H7 (cell line): ENCODE measurements at regions not wholly inside any gene's neighbourhood (a gene's known extent, or its start where the extent isn't known, plus 50 kb on each side); places are given as distances from the start of the nearest gene placed in this dataset.

ENCODE experiments used
- DNase-seq: peaks from one replicate; pipeline ENCODE4 v3.0.0; 2012
- H3K27me3 ChIP-seq: 2 replicates; pipeline ENCODE4 v1.6.0; 2011; ENCODE audit warnings: mild to moderate bottlenecking, low read length; ENCODE audit not compliant: control insufficient read depth, insufficient read depth
- H3K36me3 ChIP-seq: replicated peaks from 2 replicates; pipeline ENCODE4 v1.5.1; 2011; ENCODE audit warnings: low read length; ENCODE audit not compliant: control insufficient read depth, insufficient read depth
- H3K4me3 ChIP-seq: 2 replicates; pipeline ENCODE4 v1.5.1; 2011; ENCODE audit warnings: low read depth, mild to moderate bottlenecking, control low read depth, low read length, moderate library complexity; ENCODE audit not compliant: insufficient read depth

- H3K27me3 ChIP-seq = no peaks in the 10 kb centered on the region
- H3K36me3 ChIP-seq = no peaks in the 10 kb centered on the region
- no peak overlapping the region for H3K4me3 ChIP-seq
- no peak for DNase-seq
Observed at GRCh38 chr11:98600786-98601773, 419.7 kb upstream of the CNTN5 start.

GRCh38 chr11:98616098-98616655 is 404.6 kb upstream of the CNTN5 start:
- DNase-seq = no peak
- no peak overlapping the region for H3K4me3 ChIP-seq
- H3K36me3 ChIP-seq = no peaks in the 10 kb centered on the region
- no peaks in the 10 kb centered on the region for H3K27me3 ChIP-seq

GRCh38 chr11:98621767-98622166 is 399.0 kb upstream of the CNTN5 start:
- H3K4me3 ChIP-seq = no peak overlapping the region
- H3K27me3 ChIP-seq = no peaks in the 10 kb centered on the region
- no peak for DNase-seq
- no peaks in the 10 kb centered on the region for H3K36me3 ChIP-seq

- no peak for DNase-seq
- Histone ChIP-seq H3K36me3 (no peaks in the 10 kb centered on the region), H3K4me3 (no peak overlapping the region), H3K27me3 (no peaks in the 10 kb centered on the region)
Observed at GRCh38 chr11:98625526-98625925, 395.2 kb upstream of the CNTN5 start.

- DNase-seq = no peak
- Histone ChIP-seq H3K4me3 (no peak overlapping the region), H3K36me3 (no peaks in the 10 kb centered on the region), H3K27me3 (no peaks in the 10 kb centered on the region)
Observed at GRCh38 chr11:98630736-98631135, 390.0 kb upstream of the CNTN5 start.

GRCh38 chr11:98657711-98658110 is 363.0 kb upstream of the CNTN5 start:
- DNase-seq = no peak
- H3K36me3 ChIP-seq = no peaks in the 10 kb centered on the region
- H3K27me3 ChIP-seq = no peaks in the 10 kb centered on the region
- no peak overlapping the region for H3K4me3 ChIP-seq

GRCh38 chr11:98659431-98659830 is 361.3 kb upstream of the CNTN5 start:
- Histone ChIP-seq H3K27me3 (no peaks in the 10 kb centered on the region), H3K4me3 (no peak overlapping the region), H3K36me3 (no peaks in the 10 kb centered on the region)
- DNase-seq = no peak

- Histone ChIP-seq H3K4me3 (no peak overlapping the region), H3K27me3 (no peaks in the 10 kb centered on the region)
Observed at GRCh38 chr11:98674390-98674789, 346.4 kb upstream of the CNTN5 start.

GRCh38 chr11:98679673-98680072 is 341.1 kb upstream of the CNTN5 start:
- H3K36me3 ChIP-seq = no peaks in the 10 kb centered on the region
- H3K4me3 ChIP-seq = no peak overlapping the region
- no peaks in the 10 kb centered on the region for H3K27me3 ChIP-seq
- DNase-seq = no peak

More at GRCh38 chr11:98674390-98674789, 346.4 kb upstream of the CNTN5 start:
- no peak for DNase-seq
- H3K36me3 ChIP-seq = no peaks in the 10 kb centered on the region

GRCh38 chr11:98701541-98701940 is 319.2 kb upstream of the CNTN5 start:
- Histone ChIP-seq H3K27me3 (no peaks in the 10 kb centered on the region), H3K36me3 (no peaks in the 10 kb centered on the region), H3K4me3 (no peak overlapping the region)
- DNase-seq = no peak

- no peak for DNase-seq
- Histone ChIP-seq H3K4me3 (no peak overlapping the region), H3K27me3 (no peaks in the 10 kb centered on the region), H3K36me3 (no peaks in the 10 kb centered on the region)
Observed at GRCh38 chr11:98703779-98704556, 316.8 kb upstream of the CNTN5 start.

GRCh38 chr11:98710026-98710425 is 310.7 kb upstream of the CNTN5 start:
- H3K27me3 ChIP-seq = no peaks in the 10 kb centered on the region
- no peak for DNase-seq
- no peak overlapping the region for H3K4me3 ChIP-seq
- H3K36me3 ChIP-seq = no peaks in the 10 kb centered on the region

GRCh38 chr11:98710986-98711385 is 309.8 kb upstream of the CNTN5 start:
- H3K4me3 ChIP-seq = no peak overlapping the region
- no peaks in the 10 kb centered on the region for H3K27me3 ChIP-seq
- no peaks in the 10 kb centered on the region for H3K36me3 ChIP-seq
- no peak for DNase-seq

- Histone ChIP-seq H3K27me3 (no peaks in the 10 kb centered on the region), H3K4me3 (no peak overlapping the region), H3K36me3 (no peaks in the 10 kb centered on the region)
- no peak for DNase-seq
Observed at GRCh38 chr11:98720951-98721350, 299.8 kb upstream of the CNTN5 start.

- Histone ChIP-seq H3K36me3 (no peaks in the 10 kb centered on the region), H3K27me3 (no peaks in the 10 kb centered on the region), H3K4me3 (no peak overlapping the region)
- DNase-seq = no peak
Observed at GRCh38 chr11:98725471-98725870, 295.3 kb upstream of the CNTN5 start.
